GM19043 (cell line): ENCODE measurements at regions not wholly inside any gene's neighbourhood (a gene's known extent, or its start where the extent isn't known, plus 50 kb on each side); places are given as distances from the start of the nearest gene placed in this dataset.
"Not testable (repeated sequence)": the region's sequence is repeated elsewhere in the genome, so short reads cannot be mapped to it uniquely, and the experiment has no call there.

ENCODE experiments used
- ATAC-seq: cut with Tn5 transposase; IDR thresholded peaks from one replicate; pipeline ENCODE4 v1.9.1; 2021; ENCODE audit warnings: low read depth; ENCODE audit not compliant: unreplicated experiment

- ATAC-seq = no peak
Measured at GRCh38 chr4:160276785-160277325, 1174.0 kb downstream of the RAPGEF2 start.

GRCh38 chr4:160283081-160283480 lies 1180.2 kb downstream of the RAPGEF2 start:
- ATAC-seq = no peak

- no peak for ATAC-seq
Measured at GRCh38 chr4:160284516-160284915, 1181.6 kb downstream of the RAPGEF2 start.

- ATAC-seq = no peak
Measured at GRCh38 chr4:160286051-160286450, 1183.2 kb downstream of the RAPGEF2 start.

- no peak for ATAC-seq
Measured at GRCh38 chr4:160296476-160296875, 1193.6 kb downstream of the RAPGEF2 start.

GRCh38 chr4:160299177-160299576 lies 1196.3 kb downstream of the RAPGEF2 start:
- no peak for ATAC-seq

GRCh38 chr4:160299608-160300007 lies 1196.7 kb downstream of the RAPGEF2 start:
- no peak for ATAC-seq

- no peak for ATAC-seq
Measured at GRCh38 chr4:160316036-160316435, 1213.2 kb downstream of the RAPGEF2 start.

- no peak for ATAC-seq
Measured at GRCh38 chr4:160318567-160319220, 1215.8 kb downstream of the RAPGEF2 start.

- ATAC-seq = no peak
Measured at GRCh38 chr4:160319221-160319867, 1216.5 kb downstream of the RAPGEF2 start.

GRCh38 chr4:160319868-160320260 lies 1217.0 kb downstream of the RAPGEF2 start:
- no peak for ATAC-seq

GRCh38 chr4:160326110-160326509 lies 1223.2 kb downstream of the RAPGEF2 start:
- no peak for ATAC-seq

GRCh38 chr4:160347197-160347596 lies 1244.3 kb downstream of the RAPGEF2 start:
- ATAC-seq = no peak

- ATAC-seq = no peak
Measured at GRCh38 chr4:160350944-160351343, 1248.1 kb downstream of the RAPGEF2 start.

GRCh38 chr4:160352637-160353036 lies 1249.8 kb downstream of the RAPGEF2 start:
- ATAC-seq = no peak

- ATAC-seq = no peak
Measured at GRCh38 chr4:160353548-160353947, 1250.7 kb downstream of the RAPGEF2 start.

GRCh38 chr4:160362478-160362877 lies 1259.6 kb downstream of the RAPGEF2 start:
- no peak for ATAC-seq

GRCh38 chr4:160364217-160364616 lies 1261.3 kb downstream of the RAPGEF2 start:
- ATAC-seq = no peak

GRCh38 chr4:160364665-160365064 lies 1261.8 kb downstream of the RAPGEF2 start:
- ATAC-seq = not testable (repeated sequence)

- not testable (repeated sequence) for ATAC-seq
Measured at GRCh38 chr4:160365383-160365782, 1262.5 kb downstream of the RAPGEF2 start.

GRCh38 chr4:160370046-160370445 lies 1267.2 kb downstream of the RAPGEF2 start:
- no peak for ATAC-seq

- ATAC-seq = no peak
Measured at GRCh38 chr4:160371446-160371845, 1268.6 kb downstream of the RAPGEF2 start.
